Inflammatory macrophage (primary cell): ENCODE measurements at regions not wholly inside any gene's neighbourhood (a gene's known extent, or its start where the extent isn't known, plus 50 kb on each side); places are given as distances from the start of the nearest gene placed in this dataset.

Source experiments
- DNase-seq, 2 donors: peaks; one replicate each; pipeline ENCODE4 v3.0.0-alpha.2; 2020 to 2022

DNA sequence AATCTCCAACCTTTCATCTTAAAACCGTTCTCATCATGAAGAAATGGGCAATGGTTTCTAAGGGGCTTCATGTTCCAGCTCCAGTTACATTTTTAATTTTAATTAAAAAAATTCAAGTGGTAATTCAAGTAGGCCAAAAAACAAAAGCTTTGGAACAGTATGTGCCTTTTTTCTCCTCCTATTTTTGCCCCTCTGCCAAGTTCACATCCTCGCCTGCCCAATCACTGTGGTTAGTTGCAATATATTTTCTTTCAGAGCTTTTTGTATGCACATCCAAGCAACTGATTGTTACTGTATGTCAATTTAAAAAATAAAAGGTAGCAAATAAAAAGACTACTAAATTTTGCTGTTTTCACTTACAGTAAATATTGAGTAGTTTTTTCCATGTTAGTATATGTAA lies 99.8 kb upstream of the B3GAT2 start:
- DNase-seq = no peak

GRCh38 chr6:71066153-71066552 lies 109.3 kb upstream of the B3GAT2 start:
- DNase-seq = no peak

- DNase-seq = no peak
These were observed 111.0 kb upstream of the B3GAT2 start for GRCh38 chr6:71067816-71068215.

DNA sequence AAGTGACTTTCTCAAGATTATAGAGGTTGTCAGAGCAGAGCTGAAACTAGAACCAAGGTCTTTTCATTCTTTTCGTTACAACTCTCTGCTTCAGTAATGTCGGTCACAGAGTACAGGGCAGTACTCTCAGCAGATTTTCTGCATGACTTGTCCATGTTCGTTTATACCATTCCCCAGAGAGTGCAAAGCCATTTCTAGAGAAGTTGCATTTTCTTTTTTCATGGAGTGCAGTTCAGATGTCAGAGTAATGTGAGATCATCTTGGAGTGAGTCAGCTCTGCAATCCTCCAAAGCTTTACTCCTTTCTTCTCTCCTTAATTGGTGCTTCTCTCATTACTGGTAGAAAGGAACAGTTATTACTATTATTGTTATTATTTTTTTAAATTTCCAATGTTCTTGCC lies 115.6 kb upstream of the B3GAT2 start:
- no peak for DNase-seq

DNA sequence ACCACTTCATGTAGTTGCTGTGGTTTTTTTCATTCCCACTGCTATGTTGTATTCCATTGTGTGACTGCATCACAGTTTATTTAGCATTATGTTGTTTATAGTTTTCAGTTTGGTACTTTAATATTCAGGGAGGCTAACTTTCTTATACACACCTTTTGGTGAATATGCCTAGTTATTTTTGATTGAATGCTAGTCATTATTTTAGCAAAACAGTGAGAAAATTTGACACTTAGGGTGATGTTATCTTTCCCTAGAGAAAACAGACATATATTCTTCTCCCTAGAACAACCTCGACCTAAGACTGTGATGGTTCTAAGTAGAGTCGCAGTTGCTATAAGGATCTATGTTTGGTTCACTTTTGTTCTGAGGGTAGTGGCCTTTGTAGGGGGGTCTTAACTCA lies 120.8 kb upstream of the B3GAT2 start:
- DNase-seq = no peak

DNA sequence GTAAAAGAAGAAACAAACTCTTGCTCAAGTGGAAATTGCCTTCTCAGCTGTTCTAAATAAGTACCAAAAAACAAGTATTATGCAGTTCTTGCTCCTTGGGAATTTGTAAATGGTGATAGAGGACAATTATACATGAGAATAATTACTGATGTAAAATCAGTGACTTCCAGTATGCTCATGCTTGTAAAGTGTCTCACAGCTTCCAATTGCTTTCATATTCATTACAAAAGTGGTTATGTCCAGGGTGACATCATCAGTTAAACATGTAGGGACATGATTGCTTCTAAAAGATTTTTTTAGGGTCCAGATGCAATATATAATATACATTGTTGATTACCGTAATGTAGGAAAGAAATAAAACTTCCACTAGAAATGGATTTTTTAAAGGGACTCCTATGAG lies 122.8 kb upstream of the B3GAT2 start:
- DNase-seq = no peak

DNA sequence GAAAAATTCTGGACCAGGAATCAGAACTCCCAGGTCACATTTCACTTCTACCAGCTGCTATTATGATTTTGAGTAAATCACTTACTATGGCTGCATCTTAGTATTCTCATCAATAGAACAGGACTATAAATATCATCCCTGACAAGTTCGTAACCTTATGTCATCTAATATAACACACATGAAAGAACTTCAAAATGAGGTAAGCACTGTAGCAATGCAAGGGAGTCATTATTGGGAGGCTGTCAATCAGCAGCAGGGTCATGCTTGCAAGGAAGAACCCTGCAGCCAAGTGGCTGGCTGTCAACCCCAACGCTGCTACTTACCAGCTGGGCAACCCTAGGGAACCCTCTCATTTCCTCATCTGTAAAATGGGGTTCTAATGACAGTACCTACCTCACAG lies 123.3 kb upstream of the B3GAT2 start:
- no peak for DNase-seq

DNA sequence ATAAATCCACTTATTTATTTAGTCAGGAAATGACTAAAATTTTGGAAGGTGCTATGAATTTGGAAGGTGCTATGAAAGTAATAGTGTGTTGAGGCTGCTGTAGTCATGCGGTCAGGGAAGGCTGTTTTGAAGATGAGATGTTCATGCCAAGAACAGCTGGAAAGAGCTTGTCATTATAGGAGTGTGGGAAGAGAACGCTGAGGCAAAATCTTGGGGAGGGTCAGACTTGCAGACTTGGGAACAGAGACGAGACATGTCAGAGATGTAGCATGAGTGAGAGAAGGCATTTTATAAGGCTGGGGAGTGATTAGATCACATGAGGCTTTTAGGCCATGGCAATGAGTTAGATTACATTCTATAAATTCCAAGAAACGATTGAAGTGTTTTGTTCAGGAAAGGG lies 124.0 kb upstream of the B3GAT2 start:
- DNase-seq = no peak

GRCh38 chr6:71082033-71082650 lies 125.3 kb upstream of the B3GAT2 start:
- no peak for DNase-seq

DNA sequence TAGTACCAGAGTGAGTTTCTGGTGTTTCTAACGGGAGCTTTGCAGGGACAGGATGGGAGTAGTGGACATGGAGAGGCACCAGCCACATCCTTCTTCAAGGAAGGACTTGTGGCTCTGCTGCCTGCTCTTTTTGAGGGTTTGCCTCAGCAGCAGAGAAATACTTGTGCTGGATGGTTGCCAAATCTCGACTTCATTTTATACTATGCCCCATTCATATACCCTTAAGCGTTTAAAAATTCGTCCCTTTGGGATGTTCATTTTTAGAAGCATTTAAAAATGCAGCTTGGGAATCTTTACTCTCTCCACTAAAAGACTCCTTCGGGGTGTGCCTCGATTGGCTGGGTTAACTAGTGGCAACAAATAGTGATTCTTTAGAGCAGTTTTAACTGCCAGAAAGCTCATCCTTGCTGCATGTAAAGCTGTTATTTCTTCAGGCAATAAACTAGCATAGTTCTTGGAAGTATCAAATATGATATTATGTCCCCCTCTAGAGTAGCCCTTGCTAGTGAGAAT lies 126.5 kb upstream of the B3GAT2 start:
- DNase-seq = no peak

DNA sequence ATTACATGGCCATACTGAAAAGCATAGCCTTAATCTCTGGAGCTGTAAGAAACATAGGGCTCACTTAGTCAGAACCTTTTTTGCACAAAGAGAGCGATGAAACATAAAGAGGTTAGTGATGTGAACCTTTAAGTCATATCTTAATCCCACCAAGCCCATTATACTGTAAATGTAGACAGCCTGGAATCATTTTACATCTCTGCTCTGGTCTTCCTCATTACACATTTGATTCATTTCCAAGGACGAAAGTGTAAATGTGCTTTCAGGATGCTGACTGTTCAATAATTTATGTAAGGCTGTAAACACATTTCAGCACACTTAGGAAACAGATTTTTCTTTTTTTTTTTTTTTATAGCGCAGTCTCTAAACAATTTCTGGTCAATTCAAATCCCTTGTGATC lies 131.3 kb upstream of the B3GAT2 start:
- no peak for DNase-seq

- DNase-seq = no peak
These were observed 133.4 kb upstream of the B3GAT2 start for GRCh38 chr6:71090217-71090616.

- peak in 1 of 2 donors; percentile 17 for DNase-seq
These were observed 134.3 kb upstream of the B3GAT2 start for GRCh38 chr6:71091167-71091566.

DNA sequence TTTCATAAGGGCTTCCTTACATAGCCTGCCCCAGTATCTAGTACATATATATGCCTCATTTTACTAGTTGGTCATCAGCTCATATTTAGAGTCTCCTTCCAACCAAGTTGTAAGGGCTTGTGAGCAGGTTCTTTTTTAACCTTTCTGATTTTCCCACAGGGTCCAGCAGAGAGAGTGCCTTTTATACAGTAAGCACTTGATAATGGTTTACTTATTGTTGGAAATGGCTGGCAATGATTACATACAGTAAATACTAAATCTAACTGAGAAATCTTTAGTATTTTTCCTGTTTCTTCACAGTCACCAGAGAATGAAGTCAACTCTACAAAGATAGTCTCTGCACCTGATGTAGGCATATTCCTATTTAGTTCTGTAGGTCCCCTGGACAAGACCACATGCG lies 135.1 kb upstream of the B3GAT2 start:
- no peak for DNase-seq

- peak in 1 of 2 donors; percentile 38 for DNase-seq
These were observed 140.4 kb upstream of the B3GAT2 start for GRCh38 chr6:71097264-71097663.

DNA sequence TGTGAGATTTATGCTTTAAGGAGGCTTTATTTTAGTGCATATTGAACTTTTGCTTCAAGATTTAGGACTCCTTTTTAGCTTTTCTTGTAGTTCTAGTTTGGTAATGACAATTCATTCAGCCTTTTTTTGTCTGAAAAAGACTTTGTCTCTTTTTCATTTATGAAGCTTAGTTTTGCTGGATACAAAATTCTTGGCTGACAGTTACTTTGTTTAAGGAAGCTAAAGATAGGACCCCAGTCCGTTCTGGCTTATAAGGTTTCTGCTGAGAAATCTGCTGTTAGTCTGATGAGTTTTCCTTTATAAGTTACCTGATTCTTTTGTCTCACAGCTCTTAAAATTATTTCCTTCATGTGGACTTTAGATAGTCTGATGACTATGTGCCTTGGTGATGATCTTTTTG lies 142.8 kb upstream of the B3GAT2 start:
- DNase-seq = no peak

DNA sequence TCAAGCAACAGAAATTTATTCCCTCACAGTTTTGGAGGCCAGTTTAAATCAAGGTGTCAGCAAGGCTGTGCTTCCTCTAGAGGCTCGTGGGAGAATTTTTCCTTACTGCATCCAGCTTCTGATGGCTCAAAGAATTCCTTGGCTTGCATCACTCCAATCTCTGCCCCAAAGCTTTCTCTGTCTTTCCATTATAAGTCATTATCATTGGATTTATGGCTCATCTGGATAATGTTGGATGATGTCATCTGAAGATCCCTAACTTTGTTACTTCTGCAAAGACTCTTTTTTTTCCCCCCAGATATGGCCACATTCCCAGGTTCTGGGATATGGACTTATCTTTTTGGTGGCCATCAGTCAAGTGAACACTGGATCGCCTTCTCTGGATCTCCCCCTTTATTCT lies 146.3 kb upstream of the B3GAT2 start:
- DNase-seq = no peak

DNA sequence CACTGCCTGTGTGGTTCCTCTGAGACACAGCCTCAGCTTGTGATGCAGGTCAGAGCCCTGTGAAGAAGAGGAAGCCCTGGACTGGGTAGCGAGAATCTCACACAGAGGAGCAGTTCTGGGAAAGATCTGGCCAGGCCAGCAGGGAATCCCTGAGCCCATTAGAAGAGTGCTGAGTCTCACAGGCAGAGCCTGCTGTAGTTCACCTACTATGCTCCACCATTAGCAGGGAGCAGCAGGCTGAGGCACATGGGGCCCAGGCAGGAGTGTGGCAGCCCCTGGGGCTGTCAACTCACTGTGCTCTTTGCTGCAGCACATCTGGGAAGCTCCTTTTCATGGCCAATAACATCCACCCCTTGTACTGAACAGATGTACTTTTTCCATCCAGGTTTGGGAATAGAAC lies 146.8 kb upstream of the B3GAT2 start:
- DNase-seq = no peak

DNA sequence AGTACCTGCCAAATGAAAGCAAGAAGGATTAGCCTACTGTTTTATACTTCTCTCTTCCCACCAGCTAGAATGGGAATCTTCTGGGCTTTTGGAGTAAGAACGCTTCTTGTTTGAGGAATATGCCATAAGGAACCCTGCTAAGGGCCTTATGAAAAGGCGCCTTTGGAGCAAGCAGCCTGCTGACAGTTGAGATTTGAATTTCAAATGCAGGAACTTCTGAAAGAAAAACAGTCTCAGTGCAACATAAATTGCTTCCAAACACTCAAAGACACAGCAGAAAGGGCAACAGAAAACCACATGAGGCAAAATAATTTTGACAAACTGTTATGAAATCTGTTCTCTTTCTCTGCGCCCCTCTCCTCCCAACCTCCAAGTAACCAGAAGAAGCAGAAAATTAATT lies 149.4 kb upstream of the B3GAT2 start:
- DNase-seq = no peak

GRCh38 chr6:71107911-71108420 lies 151.1 kb upstream of the B3GAT2 start:
- DNase-seq = no peak

- no peak for DNase-seq
These were observed 157.7 kb upstream of the B3GAT2 start for GRCh38 chr6:71114544-71114943.

GRCh38 chr6:71114986-71115385 lies 158.1 kb upstream of the B3GAT2 start:
- DNase-seq = peak; percentile 26 to 60

DNA sequence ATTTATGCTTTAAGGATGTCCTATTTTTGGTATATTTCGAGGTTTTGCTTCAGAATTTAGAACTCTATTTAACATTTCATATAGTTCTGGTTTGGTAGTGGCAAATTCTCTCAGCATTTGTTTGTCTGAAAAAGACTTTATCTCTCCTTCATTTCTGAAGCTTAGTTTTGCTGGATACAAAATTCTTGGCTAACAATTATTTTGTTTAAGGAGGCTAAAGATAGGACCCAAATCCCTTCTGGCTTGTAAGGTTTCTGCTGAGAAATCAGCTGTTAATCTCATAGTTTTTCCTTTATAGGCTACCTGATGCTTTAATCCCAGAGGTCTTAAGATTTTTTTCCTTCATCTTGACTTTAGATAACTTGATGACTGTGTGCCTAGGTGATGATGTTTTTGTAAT lies 162.7 kb upstream of the B3GAT2 start:
- DNase-seq = no peak

GRCh38 chr6:71123051-71123450 lies 165.6 kb upstream of the OGFRL1 start:
- DNase-seq = no peak

DNA sequence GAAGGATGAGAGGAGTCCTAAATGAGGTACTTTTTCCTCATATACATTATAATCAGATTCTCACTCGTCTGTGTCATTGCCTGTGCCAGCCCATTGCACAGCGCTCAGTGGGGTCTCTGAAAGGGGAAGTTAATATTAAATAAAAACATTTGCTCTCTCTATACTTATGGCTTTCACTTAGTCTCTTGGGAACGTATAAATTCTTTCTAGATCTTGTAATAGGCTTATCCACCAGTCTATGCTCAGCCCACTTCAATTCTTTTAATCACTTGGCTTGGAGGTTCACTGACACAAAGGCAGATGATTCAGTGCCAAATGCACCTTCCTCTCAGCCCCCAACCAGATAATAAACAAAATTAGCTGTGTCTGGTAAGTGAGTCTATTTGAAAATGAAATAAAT lies 164.3 kb upstream of the OGFRL1 start:
- DNase-seq = no peak
